GM18867 (cell line): ENCODE measurements at regions not wholly inside any gene's neighbourhood (a gene's known extent, or its start where the extent isn't known, plus 50 kb on each side); places are given as distances from the start of the nearest gene placed in this dataset.
"Not testable (repeated sequence)": the region's sequence is repeated elsewhere in the genome, so short reads cannot be mapped to it uniquely, and the experiment has no call there.

Source experiments
- ATAC-seq: cut with Tn5 transposase; IDR thresholded peaks from one replicate; pipeline ENCODE4 v1.9.1; 2021; ENCODE audit warnings: mild to moderate bottlenecking, moderate library complexity; ENCODE audit not compliant: unreplicated experiment

- no peak for ATAC-seq
Observed at GRCh38 chr10:5268743-5269142, 72.1 kb downstream of the AKR1C4 start.

- ATAC-seq = no peak
Observed at GRCh38 chr10:5269791-5270190, 73.2 kb downstream of the AKR1C4 start.

GRCh38 chr10:5271526-5271925, 74.9 kb downstream of the AKR1C4 start:
- no peak for ATAC-seq

- ATAC-seq = no peak
Observed at GRCh38 chr10:5272065-5272803, 75.6 kb downstream of the AKR1C4 start.

GRCh38 chr10:5274795-5275194, 78.2 kb downstream of the AKR1C4 start:
- no peak for ATAC-seq

GRCh38 chr10:5281356-5281755, 83.4 kb upstream of the UCN3 start:
- ATAC-seq = no peak

GRCh38 chr10:5282137-5282536, 82.6 kb upstream of the UCN3 start:
- ATAC-seq = no peak

GRCh38 chr10:5283305-5284158, 81.2 kb upstream of the UCN3 start:
- ATAC-seq = peak; percentile 89

GRCh38 chr10:5284311-5285057, 80.3 kb upstream of the UCN3 start:
- ATAC-seq = peak; percentile 73

GRCh38 chr10:5285186-5285585, 79.6 kb upstream of the UCN3 start:
- no peak for ATAC-seq

- no peak for ATAC-seq
Observed at GRCh38 chr10:5288359-5288758, 76.4 kb upstream of the UCN3 start.

- not testable (repeated sequence) for ATAC-seq
Observed at GRCh38 chr10:5289228-5289627, 75.5 kb upstream of the UCN3 start.

GRCh38 chr10:5291501-5292195, 73.1 kb upstream of the UCN3 start:
- ATAC-seq = no peak

GRCh38 chr10:5292196-5292735, 72.5 kb upstream of the UCN3 start:
- no peak for ATAC-seq

- not testable (repeated sequence) for ATAC-seq
Observed at GRCh38 chr10:5292970-5293369, 71.8 kb upstream of the UCN3 start.

GRCh38 chr10:5293691-5294550, 70.8 kb upstream of the UCN3 start:
- ATAC-seq = peak; percentile 49

- ATAC-seq = no peak
Observed at GRCh38 chr10:5297466-5297865, 67.3 kb upstream of the UCN3 start.

GRCh38 chr10:5297996-5298395, 66.8 kb upstream of the UCN3 start:
- ATAC-seq = no peak

GRCh38 chr10:5299950-5300349, 64.8 kb upstream of the UCN3 start:
- no peak for ATAC-seq

GRCh38 chr10:5303504-5303903, 61.3 kb upstream of the UCN3 start:
- no peak for ATAC-seq
